Nephron (organoid): ENCODE measurements at regions not wholly inside any gene's neighbourhood (a gene's known extent, or its start where the extent isn't known, plus 50 kb on each side); places are given as distances from the start of the nearest gene placed in this dataset.

ENCODE experiments used
- H3K27ac Mint-ChIP-seq, 3 experiments: 2 replicates each; pipeline ENCODE4 v1.8.0; 2020; ENCODE audit warnings: mixed read lengths in 3 of 3, mild to moderate bottlenecking in 2 of 3, moderate library complexity in 1 of 3
- H3K27me3 Mint-ChIP-seq: 2 replicates; pipeline ENCODE4 v1.8.0; 2021; ENCODE audit warnings: low read depth, mild to moderate bottlenecking, moderate library complexity, mixed read lengths
- H3K36me3 Mint-ChIP-seq: 2 replicates; pipeline ENCODE4 v1.8.0; 2020; ENCODE audit warnings: low read depth, mixed read lengths
- H3K4me1 Mint-ChIP-seq: 2 replicates; pipeline ENCODE4 v1.8.0; 2020; ENCODE audit warnings: mixed read lengths
- H3K4me3 Mint-ChIP-seq, 3 experiments: 2 replicates each; pipeline ENCODE4 v1.8.0; 2020; ENCODE audit warnings: mild to moderate bottlenecking in 3 of 3, mixed read lengths in 3 of 3, moderate library complexity in 2 of 3
- H3K9me3 Mint-ChIP-seq: 2 replicates; pipeline ENCODE4 v1.8.0; 2020; ENCODE audit warnings: mixed read lengths
- TF ChIP-seq, protein P1 (sequence below), 3 experiments: fragments of 200-600 bp; sonication (generic); IDR thresholded peaks; one replicate each; pipeline ENCODE4 v1.5.0; 2021; ENCODE audit warnings: antibody characterized with exemption in 3 of 3; ENCODE audit not compliant: unreplicated experiment in 3 of 3

DNA sequence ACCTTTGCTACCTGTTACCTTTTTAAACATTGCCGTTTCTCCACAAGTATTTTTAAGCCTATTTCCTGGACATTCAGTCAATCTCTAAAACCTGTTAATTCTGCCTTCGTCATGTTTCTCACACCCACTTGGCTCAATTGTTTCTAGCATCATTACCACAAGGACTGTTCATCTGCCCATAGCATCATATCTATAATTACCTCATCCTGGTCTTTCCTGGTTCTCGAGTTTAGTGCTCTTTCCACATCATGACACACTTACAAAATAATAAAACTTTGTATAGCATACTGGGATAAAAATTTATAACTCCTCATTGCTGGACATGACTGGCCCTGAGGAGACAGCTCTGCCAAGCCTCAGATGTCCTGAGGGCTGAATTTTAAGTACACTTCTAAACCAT, 104.8 kb downstream of the CYB561 start:
- Mint-ChIP-seq H3K27ac (no peak overlapping the region), H3K4me3 (no peak overlapping the region), H3K36me3 (peaks cover 39% of the 10 kb centered on the region), H3K9me3 (no peaks in the 10 kb centered on the region), H3K4me1 (peaks cover 13% of the 10 kb centered on the region), H3K27me3 (no peaks in the 10 kb centered on the region)
- TF ChIP-seq, protein P1, sequence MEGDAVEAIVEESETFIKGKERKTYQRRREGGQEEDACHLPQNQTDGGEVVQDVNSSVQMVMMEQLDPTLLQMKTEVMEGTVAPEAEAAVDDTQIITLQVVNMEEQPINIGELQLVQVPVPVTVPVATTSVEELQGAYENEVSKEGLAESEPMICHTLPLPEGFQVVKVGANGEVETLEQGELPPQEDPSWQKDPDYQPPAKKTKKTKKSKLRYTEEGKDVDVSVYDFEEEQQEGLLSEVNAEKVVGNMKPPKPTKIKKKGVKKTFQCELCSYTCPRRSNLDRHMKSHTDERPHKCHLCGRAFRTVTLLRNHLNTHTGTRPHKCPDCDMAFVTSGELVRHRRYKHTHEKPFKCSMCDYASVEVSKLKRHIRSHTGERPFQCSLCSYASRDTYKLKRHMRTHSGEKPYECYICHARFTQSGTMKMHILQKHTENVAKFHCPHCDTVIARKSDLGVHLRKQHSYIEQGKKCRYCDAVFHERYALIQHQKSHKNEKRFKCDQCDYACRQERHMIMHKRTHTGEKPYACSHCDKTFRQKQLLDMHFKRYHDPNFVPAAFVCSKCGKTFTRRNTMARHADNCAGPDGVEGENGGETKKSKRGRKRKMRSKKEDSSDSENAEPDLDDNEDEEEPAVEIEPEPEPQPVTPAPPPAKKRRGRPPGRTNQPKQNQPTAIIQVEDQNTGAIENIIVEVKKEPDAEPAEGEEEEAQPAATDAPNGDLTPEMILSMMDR (IDR thresholded peaks at IDR 0.05; ENCODE audit: unreplicated experiment in 3 of 3) = no peak

DNA sequence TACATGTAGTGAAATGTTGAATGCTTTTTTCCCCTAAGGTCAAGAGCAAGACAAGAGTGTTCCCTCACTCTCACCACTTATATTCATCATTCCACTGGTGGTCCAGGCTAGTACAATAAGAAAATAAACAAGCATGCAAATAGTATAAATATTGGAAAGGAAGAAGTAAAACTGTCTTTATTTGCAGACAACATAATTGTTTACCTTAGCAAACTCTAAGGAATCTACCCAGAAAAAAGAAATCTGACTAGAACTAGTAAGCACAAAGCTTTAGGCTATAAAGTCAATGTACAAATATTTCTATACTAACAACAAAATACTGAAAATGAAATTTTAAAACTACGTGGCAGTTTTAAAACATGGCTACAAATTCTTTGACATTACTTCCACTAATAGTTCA, 101.7 kb downstream of the CYB561 start:
- H3K36me3 Mint-ChIP-seq = peaks cover 41% of the 10 kb centered on the region
- no peak overlapping the region for H3K4me3 Mint-ChIP-seq
- no peaks in the 10 kb centered on the region for H3K27me3 Mint-ChIP-seq
- peaks cover 4% of the 10 kb centered on the region for H3K4me1 Mint-ChIP-seq
- no peaks in the 10 kb centered on the region for H3K9me3 Mint-ChIP-seq
- TF ChIP-seq, protein P1 (IDR thresholded peaks at IDR 0.05; ENCODE audit: unreplicated experiment in 3 of 3) = no peak
- no peak overlapping the region for H3K27ac Mint-ChIP-seq

DNA sequence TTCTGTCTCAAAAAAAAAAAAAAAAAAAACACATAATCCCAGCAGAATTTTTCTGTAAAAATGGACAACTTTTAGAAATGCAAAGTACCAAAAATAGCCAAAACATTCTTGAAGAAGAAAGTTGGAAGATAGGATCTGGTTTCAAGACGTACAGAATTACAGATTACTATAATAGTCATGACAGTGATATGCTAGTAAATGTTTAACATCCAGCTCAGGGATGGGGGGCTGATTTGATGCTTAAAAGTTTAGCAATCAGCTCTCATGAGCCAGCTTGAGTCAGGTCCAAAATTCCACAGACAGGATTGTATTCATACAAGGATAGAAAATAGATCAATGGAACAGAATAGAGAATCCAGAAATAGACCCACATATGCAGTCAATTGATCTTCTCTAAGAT, 100.5 kb downstream of the CYB561 start:
- no peak overlapping the region for H3K27ac Mint-ChIP-seq
- TF ChIP-seq, protein P1 (IDR thresholded peaks at IDR 0.05; ENCODE audit: unreplicated experiment in 3 of 3) = no peak
- no peaks in the 10 kb centered on the region for H3K27me3 Mint-ChIP-seq
- no peaks in the 10 kb centered on the region for H3K9me3 Mint-ChIP-seq
- H3K36me3 Mint-ChIP-seq = peaks cover 45% of the 10 kb centered on the region
- no peak overlapping the region for H3K4me3 Mint-ChIP-seq
- peaks cover 17% of the 10 kb centered on the region for H3K4me1 Mint-ChIP-seq

DNA sequence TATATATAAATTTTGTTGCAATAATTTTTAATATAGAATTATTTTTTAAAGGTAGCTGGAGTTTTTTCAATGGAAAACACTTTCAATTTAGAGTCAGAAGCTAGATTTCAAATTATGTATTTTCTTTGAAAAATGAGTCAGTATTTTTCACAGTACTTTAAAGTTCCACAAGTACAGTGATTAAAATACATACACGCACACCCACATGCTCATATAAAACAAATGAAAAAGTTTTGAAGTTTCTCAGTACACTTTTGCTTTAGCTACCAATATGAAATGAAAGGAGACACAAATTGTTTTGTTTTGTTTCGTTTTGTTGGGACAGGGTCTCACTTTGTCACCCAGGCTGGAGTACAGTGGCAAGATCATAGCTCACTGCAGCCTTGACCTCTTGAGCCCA, 98.6 kb downstream of the CYB561 start:
- TF ChIP-seq, protein P1 (IDR thresholded peaks at IDR 0.05; ENCODE audit: unreplicated experiment in 3 of 3) = no peak
- Mint-ChIP-seq H3K27me3 (no peaks in the 10 kb centered on the region), H3K27ac (no peak overlapping the region), H3K9me3 (no peaks in the 10 kb centered on the region), H3K36me3 (peaks cover 34% of the 10 kb centered on the region), H3K4me1 (peaks cover 19% of the 10 kb centered on the region), H3K4me3 (no peak overlapping the region)

DNA sequence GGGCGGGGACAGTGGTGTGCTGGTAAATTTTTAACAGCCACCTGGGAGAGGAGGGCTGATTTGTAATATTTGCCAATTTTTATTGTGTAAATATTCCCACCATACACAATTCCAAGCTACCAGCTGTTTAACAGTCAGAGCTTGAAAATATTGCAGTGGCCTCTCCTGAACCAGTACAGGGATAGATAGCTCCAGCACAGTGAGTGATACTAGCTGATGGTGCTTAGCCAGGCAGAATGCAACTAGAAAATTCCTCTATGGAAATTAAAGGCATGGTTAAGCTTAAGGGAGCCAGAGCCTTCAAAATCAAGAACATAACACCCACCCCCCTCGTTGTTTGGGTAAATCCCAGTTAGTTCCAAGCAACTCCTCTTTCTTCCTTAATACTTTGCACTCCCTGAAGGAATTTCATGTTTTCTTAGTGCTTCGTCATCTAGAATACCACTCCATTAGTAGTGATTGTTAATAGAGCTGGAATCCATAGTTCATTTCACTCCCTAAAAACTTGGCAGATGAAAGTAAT, 96.6 kb downstream of the CYB561 start:
- Mint-ChIP-seq H3K4me1 (peaks cover 37% of the 10 kb centered on the region), H3K27ac (peak overlapping the region; percentile 54 to 85 (median 74)), H3K27me3 (no peaks in the 10 kb centered on the region), H3K9me3 (no peaks in the 10 kb centered on the region), H3K4me3 (no peak overlapping the region), H3K36me3 (peaks cover 38% of the 10 kb centered on the region)
- TF ChIP-seq, protein P1 (IDR thresholded peaks at IDR 0.05; ENCODE audit: unreplicated experiment in 3 of 3) = no peak

DNA sequence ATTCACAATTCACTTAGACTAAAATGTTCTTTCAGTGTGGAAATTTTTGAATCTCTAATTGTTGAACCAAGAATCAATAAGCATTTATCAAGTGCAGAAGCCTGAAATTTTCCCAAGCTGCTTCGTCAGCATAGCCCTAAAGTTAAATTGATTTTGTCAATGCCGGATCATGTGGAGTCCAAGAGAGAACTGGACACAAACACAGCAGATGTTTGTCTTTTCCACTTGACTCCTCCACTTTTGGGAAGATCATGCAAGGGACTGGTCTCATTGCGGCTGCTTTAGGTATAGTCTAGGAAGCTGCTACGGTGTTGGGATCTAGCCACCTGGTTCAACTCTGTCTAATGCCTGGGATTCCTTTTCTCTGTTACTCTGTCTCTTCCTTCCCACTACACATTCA, 95.7 kb downstream of the CYB561 start:
- Mint-ChIP-seq H3K9me3 (no peaks in the 10 kb centered on the region), H3K4me3 (no peak overlapping the region), H3K27me3 (no peaks in the 10 kb centered on the region), H3K36me3 (peaks cover 38% of the 10 kb centered on the region), H3K4me1 (peaks cover 40% of the 10 kb centered on the region), H3K27ac (peak overlapping the region; percentile 16 to 85 (median 74))
- TF ChIP-seq, protein P1 (IDR thresholded peaks at IDR 0.05; ENCODE audit: unreplicated experiment in 3 of 3) = no peak
